ENCODE measurements at regions not wholly inside any gene's neighbourhood (a gene's known extent, or its start where the extent isn't known, plus 50 kb on each side); places are given as distances from the start of the nearest gene placed in this dataset.

GRCh38 chr14:27386391-27386790 is 788.6 kb upstream of the NOVA1 start:
- TF ChIP-seq CTCF (IDR thresholded peaks at IDR 0.05): no peak
- DNase-seq (ENCODE audit: extremely low spot score, unreplicated experiment): no peak
- Mint-ChIP-seq H3K4me3 (ENCODE audit: unreplicated experiment) (no peak overlapping the region), H3K36me3 (ENCODE audit: unreplicated experiment) (no peaks in the 10 kb centered on the region), H3K9me3 (ENCODE audit: unreplicated experiment) (no peaks in the 10 kb centered on the region), H3K4me1 (ENCODE audit: unreplicated experiment) (peaks cover 19% of the 10 kb centered on the region), H3K27ac (ENCODE audit: unreplicated experiment) (no peak overlapping the region), H3K27me3 (ENCODE audit: unreplicated experiment) (no peaks in the 10 kb centered on the region)

GRCh38 chr14:27387463-27387862 is 789.6 kb upstream of the NOVA1 start:
- H3K36me3 Mint-ChIP-seq (ENCODE audit: unreplicated experiment): no peaks in the 10 kb centered on the region
- H3K9me3 Mint-ChIP-seq (ENCODE audit: unreplicated experiment): no peaks in the 10 kb centered on the region
- H3K27ac Mint-ChIP-seq (ENCODE audit: unreplicated experiment): no peak overlapping the region
- H3K4me1 Mint-ChIP-seq (ENCODE audit: unreplicated experiment): peaks cover 27% of the 10 kb centered on the region
- no peak overlapping the region for H3K4me3 Mint-ChIP-seq (ENCODE audit: unreplicated experiment)
- H3K27me3 Mint-ChIP-seq (ENCODE audit: unreplicated experiment): no peaks in the 10 kb centered on the region
- DNase-seq (ENCODE audit: extremely low spot score, unreplicated experiment): no peak
- TF ChIP-seq CTCF (IDR thresholded peaks at IDR 0.05): no peak

- Mint-ChIP-seq H3K36me3 (ENCODE audit: unreplicated experiment) (no peaks in the 10 kb centered on the region), H3K27ac (ENCODE audit: unreplicated experiment) (no peak overlapping the region), H3K27me3 (ENCODE audit: unreplicated experiment) (no peaks in the 10 kb centered on the region), H3K4me1 (ENCODE audit: unreplicated experiment) (peaks cover 27% of the 10 kb centered on the region), H3K4me3 (ENCODE audit: unreplicated experiment) (no peak overlapping the region), H3K9me3 (ENCODE audit: unreplicated experiment) (no peaks in the 10 kb centered on the region)
- DNase-seq (ENCODE audit: extremely low spot score, unreplicated experiment): no peak
- TF ChIP-seq CTCF (IDR thresholded peaks at IDR 0.05): no peak
Measured at GRCh38 chr14:27389402-27389801, 791.6 kb upstream of the NOVA1 start.

GRCh38 chr14:27390155-27390554 is 792.3 kb upstream of the NOVA1 start:
- TF ChIP-seq CTCF (IDR thresholded peaks at IDR 0.05): no peak
- Mint-ChIP-seq H3K4me3 (ENCODE audit: unreplicated experiment) (no peak overlapping the region), H3K9me3 (ENCODE audit: unreplicated experiment) (no peaks in the 10 kb centered on the region), H3K36me3 (ENCODE audit: unreplicated experiment) (no peaks in the 10 kb centered on the region), H3K27me3 (ENCODE audit: unreplicated experiment) (no peaks in the 10 kb centered on the region), H3K4me1 (ENCODE audit: unreplicated experiment) (peaks cover 27% of the 10 kb centered on the region), H3K27ac (ENCODE audit: unreplicated experiment) (no peak overlapping the region)
- DNase-seq (ENCODE audit: extremely low spot score, unreplicated experiment): no peak

- H3K4me1 Mint-ChIP-seq (ENCODE audit: unreplicated experiment): peaks cover 25% of the 10 kb centered on the region
- H3K9me3 Mint-ChIP-seq (ENCODE audit: unreplicated experiment): no peaks in the 10 kb centered on the region
- H3K27ac Mint-ChIP-seq (ENCODE audit: unreplicated experiment): peak overlapping the region; percentile 7
- H3K36me3 Mint-ChIP-seq (ENCODE audit: unreplicated experiment): no peaks in the 10 kb centered on the region
- no peak for TF ChIP-seq CTCF (IDR thresholded peaks at IDR 0.05)
- H3K4me3 Mint-ChIP-seq (ENCODE audit: unreplicated experiment): no peak overlapping the region
- no peak for DNase-seq (ENCODE audit: extremely low spot score, unreplicated experiment)
- H3K27me3 Mint-ChIP-seq (ENCODE audit: unreplicated experiment): no peaks in the 10 kb centered on the region
Measured at GRCh38 chr14:27391331-27391730, 793.5 kb upstream of the NOVA1 start.

All from osteocyte (in vitro differentiated cells).